GM18498 (cell line): ENCODE measurements at regions not wholly inside any gene's neighbourhood (a gene's known extent, or its start where the extent isn't known, plus 50 kb on each side); places are given as distances from the start of the nearest gene placed in this dataset.

ENCODE experiments used
- ATAC-seq: cut with Tn5 transposase; IDR thresholded peaks from one replicate; pipeline ENCODE4 v1.9.1; 2021; ENCODE audit warnings: mild to moderate bottlenecking, moderate library complexity; ENCODE audit not compliant: unreplicated experiment

DNA sequence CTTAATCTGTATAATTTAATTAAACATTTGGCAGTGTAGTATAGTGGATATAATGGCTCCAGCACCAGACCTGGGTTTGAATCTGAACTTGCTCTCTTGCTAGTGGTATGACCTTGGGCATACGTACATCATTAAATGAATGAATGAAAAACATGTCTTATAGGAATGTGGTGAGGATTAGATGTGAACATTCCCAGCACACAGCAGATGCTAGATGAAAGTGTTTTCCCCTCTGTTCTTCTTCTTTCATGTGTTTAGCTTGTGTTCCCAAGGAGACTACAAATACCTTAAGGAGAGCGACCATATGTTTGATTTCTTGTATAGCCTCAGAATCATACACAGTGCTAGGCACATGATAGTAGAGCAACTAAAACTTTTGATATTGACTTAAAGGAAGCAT, 56.5 kb downstream of the CT47B1 start:
- no peak for ATAC-seq

DNA sequence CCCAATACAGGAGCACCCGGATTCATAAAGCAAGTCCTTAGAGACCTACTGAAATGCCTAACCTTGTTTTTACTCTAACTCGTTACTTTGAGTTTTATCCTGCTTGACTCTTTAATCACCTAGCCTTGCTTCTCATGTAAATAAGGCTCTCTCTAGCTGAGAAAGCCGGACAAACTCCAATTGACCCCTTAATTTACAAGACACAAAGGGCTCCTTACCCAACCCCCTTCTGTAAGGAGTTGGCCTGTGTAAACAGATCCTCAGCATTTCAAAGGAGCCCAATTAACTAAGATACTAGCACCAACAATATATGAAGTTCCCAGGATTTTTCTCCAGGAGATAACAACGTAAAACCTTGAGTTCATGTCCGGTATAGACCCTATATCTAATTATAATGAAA, 61.7 kb downstream of the CT47B1 start:
- no peak for ATAC-seq

DNA sequence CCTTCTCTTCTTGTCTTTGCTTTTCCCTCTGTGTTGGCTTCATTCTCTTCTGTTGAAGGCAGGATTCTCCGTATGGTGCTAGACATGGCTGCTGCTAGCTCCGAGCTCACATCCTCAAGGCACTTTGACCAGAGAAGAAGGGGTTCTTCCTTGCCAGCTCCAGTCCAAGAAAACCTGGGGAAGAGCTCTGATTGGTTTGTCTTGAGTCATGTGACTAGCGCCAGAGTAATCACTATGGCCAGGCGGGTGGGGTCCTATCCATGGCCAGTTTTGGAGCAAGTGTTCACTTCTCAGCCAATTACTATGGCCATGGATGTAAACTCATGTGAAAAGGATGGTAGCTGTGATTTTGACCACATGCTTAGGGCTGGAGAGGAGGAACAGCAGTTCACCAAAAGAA, 74.2 kb downstream of the CT47B1 start:
- no peak for ATAC-seq

DNA sequence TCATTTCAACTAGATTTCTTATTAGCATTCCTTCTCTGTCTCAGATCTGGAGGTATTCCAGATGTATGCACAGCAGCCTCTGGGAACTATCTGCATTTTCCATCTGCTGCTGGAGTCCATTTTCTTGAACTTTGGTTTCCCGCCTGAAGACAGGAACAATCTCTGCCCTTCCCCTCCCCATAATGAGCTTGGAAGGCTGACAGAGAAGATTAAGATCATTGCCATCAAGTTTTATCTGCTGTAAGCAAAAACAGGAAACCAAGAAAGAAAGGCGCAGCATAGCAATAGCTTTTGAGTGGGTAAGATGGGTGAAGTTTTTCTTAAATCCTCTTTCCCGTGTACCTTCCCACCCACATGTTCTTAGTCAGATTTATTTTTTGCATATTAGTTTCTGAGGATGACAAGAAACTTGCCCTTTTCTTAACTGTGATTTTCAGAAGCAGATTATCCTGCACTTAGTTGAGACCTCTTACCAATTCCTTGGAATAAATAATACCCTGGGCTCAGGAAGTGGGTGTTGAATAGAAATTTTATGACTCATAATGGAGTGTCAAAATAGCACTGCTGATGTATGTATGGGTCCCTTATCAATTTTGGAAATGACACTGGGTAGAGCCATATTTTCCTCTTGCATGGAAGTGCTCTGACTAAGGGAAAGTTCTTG, 78.3 kb downstream of the CT47B1 start:
- no peak for ATAC-seq

DNA sequence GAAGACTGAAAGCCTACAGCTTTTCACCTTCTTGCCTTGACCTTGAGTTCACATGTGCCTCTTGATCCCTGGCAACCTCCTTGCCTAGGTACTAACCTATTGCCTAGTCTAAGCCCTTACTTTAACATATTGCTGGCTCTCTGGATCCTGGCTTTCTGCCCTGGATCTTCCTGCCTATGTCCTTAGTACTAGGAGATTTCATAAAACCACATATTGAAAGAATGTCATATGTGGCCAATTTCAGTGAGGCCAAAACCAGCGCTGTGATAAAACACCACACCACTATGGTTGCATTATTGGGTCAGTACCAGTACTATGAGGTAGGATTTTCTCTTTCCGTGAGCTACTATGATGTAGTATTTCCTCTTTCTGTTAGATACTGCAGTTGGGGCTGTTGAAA, 80.4 kb downstream of the CT47B1 start:
- no peak for ATAC-seq

DNA sequence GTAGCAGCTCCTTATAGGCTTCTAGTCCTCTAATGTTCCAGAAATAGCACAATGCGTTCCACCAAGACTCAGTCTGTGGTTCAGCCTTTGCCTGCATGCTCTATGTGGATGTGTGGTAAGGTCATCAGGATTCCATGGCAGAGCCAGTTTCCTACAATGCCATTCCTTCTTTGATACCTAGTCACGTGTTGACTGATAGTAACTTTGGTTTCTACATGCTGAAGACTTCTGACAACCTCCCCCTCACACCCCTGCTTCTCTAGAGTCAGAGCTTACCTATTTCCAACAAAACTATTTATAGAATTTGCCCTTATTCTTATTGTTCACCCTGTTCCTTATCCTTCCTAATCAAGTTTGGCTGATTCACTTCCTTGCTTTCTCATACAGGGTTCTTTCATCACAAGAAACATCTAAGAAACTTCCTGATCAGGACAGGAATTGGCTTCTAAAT, 81.1 kb downstream of the CT47B1 start:
- ATAC-seq: no peak

DNA sequence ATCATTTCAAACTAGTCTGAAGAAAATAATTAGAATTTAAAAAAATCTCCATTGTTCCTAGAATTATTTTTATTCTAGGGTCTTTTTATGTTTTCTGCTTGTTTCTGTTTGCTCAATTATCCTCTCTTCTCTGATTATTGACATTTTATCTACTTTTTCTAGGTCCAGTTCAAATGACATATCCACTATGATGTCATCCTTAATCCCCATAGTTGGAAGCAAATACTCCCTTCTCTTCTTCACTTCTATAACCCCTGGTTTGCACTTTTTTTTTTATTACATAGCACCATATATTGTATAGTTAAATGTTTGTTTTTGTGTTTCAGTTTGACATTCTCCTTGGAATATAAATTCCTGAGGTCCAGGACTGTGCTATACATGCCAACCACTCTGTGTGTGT, 82.6 kb downstream of the CT47B1 start:
- ATAC-seq: no peak

DNA sequence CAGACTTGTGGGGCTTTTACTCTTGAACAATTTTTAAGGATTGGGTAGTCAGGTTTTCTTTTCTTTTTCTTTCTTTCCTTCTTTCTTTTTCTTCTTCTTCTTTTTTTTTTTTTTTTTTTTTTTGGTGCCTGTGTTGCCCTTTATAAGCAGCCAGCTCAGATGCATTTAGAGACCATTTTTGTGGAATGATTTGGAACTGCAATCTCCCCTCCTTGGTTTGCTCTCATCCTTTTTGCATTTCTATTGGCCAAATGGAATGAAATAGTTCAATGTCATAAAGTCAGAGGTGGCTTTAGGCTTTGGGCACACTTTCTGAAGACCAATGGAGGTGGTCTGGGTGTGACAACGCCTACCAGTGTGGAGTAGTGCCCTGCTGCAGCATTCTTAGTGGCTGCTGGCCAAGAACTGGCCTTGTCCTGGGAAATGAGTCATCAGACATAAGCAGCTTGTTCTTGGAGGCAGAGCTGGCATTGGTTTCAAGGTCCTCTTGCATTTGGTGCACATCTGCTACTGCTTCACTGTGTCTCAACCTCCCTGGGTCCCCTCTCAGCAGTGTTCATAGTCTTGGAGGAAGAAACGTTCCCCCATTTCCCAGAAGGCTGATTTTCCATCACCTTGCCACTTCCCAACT, 84.5 kb downstream of the CT47B1 start:
- ATAC-seq: no peak

DNA sequence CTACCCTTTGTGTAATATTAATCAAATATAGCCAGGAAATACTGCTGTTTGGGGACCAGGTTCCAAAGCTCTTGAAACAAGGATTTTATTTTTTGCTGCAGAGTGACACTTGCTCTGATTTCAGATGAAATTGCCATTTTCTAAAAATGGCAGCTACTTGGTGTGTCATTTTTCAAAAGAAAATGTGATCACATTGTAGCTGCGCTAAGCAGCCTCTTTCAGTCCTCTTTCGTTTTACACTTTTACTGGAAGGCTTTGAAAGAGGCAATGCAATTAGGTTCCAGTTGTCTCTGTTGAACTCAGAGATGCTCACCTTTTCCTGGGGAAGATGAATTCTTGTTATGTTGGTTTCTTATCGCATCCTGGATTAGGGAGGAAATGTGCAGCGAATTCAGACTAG, 85.1 kb downstream of the CT47B1 start:
- ATAC-seq: no peak

DNA sequence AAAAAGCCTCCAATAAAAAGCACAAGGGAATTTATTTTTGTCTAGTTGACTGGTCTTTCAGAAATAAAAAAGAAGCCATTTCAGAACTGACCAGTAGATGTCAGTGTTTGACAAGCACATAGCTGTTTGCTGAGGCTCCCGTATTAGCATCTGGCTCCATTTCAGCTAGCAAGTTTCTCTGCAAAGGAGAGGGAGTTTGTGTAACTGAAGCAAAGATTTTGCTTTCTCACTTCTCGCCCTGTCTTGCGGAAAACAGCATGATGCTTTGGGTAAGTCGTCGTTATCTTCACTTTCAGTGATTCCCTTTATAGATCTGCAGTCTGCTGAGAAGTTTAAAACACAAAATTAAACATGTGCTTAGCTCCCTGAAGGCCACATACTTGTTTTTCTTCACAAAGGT, 85.5 kb downstream of the CT47B1 start:
- ATAC-seq: no peak

DNA sequence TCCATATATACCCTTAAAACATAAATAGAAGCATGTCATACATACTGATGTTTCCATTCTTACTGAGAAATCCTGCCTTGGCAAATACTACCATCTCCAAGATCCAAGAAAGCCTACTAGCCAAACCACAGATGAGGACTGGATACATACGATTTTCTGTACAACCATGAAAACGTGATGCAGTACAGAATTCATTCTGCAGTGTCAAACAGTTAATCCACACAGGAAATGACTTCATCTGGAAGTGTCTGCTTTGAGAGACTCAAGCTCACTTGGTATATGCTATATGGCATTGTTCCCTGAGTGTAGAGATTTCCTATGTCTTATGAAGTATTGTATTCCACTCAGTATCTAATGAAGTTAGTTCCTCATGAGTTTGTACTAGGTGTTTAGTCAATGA, 94.3 kb downstream of the CT47B1 start:
- ATAC-seq: no peak

DNA sequence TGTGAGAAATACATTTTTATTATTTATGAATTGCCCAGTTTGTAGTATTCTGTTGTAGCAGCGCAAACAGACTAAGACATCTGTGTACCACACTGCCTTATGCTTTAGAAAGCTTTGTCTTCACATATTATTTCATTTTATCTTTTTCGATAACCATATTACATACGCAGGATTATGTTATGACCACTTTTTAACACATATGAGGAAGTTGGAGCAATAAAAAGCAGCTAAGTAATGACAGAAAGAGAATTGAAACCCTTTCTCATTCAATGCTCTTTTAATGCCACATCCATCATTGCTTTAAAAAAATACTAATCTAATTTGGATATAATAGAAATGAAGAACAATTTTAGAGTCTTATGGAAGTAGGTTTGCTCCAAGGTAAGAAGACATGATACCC, 99.7 kb downstream of the CT47B1 start:
- no peak for ATAC-seq

DNA sequence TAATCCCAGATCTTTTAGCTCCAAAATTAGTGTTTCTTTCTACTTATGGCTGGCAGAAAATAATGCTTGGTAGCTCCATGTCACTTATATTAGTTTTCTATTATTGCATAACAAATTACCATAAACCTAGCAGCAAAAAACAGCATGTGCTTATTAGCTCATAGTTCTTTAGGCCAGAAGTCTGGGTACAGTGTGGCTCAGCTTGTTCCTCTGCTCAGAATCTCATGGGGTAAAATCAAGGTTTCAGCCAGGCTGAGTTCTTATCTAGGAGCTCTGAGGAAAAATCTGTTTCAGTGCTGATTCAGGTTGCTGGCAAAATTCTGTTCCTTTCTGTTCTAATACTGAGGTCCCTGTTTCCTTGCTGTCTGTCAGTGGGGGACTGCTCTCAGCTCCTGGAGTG, 101.1 kb downstream of the CT47B1 start:
- no peak for ATAC-seq

DNA sequence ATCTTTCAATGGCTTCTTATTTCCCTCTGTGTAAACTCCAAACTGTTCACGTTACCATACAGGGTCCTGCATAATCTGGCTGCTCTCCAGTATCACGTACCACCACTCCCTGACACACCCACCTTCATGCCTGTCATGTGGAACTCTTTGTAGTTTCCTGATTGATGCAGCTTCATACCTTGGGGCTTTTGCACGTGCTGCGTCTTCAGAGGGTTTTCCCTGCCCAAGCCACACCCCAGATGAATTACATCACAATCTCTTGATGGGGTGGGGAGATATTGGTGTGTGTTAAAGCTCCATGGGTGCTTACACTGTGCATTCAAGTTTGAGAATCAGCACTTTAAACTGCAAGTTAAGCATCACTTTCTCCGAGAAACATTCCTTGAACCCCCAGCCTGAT, 101.9 kb downstream of the CT47B1 start:
- ATAC-seq: no peak

DNA sequence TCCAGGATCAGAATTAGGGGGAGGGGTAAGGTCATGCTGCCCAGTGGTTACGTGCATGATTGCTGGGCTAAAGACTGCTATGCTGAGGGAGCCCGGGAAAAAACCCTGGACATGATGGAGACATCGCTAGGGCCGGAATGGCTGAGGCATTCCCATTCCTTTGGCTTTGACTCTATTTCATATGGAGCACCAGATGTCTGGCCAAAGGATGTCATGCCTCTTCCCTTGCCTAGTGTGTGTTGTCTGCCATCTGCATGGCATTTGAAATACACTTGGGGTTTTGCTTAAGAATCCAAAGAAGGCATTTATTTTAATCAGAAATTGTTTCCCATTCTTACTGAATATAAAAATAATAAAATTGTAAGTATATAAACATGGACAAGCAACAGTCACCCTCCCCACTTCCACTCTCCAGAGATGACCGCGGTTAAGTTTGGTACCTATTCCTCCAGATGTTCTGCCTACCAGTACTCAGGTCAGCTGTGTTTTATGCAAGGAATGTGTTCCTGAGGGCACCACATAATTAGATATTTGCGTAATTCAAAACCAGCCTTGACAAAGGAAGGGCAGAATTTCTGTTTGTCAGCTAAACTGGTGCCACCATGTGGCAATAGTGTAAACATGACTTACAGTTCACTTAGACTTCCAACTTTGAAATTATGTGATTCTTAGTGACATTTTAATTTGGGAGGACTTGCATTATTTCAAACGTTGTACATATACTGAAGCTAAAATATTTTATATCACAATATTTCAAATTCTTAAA, 105.9 kb downstream of the CT47B1 start:
- no peak for ATAC-seq

DNA sequence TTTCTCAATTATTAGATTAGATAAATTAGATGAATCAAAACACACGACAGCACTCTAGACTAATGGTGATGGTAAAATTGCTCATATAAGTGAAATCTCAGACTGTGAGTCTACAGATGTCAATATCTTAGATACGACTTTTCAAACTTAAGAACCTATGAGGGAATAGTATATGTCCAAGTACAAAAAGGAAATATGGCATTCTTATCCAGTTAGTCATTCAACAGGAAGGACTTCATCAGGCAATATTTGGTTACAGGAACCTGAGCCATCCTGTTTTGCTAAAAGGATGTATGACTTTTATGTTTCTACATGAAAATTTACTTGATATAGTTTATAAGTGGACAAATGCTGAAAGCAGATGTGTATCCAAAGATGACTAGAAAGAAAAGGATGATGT, 107.0 kb downstream of the CT47B1 start:
- ATAC-seq: no peak

DNA sequence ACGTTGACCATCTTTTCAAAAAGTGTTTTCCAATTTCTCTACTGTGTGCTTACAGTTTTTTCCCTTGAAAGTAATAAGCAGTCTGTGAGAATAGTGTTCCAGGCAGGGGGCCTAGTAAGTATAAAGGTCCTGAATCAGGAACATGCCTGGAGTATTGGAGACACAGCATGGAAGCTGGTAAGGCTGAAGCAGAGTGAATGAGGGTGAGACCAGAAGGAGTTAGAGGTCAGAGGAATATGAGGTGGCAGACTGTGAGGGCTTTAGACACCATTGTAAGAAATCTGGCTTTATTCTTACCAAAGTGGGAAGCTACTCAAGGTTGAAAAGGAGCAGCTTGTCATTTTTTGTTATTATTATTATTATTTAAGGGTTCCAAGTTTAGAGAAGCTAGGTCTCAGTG, 107.4 kb downstream of the CT47B1 start:
- no peak for ATAC-seq

DNA sequence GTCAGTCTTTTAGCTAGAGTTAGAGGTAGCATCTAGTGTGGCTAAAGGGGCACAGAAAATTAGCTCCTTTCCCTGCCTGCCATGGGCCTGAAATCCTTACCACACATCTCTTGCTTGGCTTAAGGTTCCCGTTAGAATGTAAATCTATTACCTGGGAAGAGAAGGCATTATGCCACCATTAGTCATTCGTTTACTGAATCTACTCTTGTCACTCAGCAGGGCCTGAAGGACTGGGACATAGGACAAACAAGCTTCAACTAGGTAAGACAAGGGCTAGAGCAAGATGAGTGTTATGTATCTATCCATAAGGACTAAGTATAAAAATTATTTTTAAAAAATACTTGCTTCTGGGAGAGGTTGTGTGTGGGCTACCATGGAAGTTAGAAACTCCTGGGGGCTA, 112.4 kb downstream of the CT47B1 start:
- ATAC-seq: no peak

DNA sequence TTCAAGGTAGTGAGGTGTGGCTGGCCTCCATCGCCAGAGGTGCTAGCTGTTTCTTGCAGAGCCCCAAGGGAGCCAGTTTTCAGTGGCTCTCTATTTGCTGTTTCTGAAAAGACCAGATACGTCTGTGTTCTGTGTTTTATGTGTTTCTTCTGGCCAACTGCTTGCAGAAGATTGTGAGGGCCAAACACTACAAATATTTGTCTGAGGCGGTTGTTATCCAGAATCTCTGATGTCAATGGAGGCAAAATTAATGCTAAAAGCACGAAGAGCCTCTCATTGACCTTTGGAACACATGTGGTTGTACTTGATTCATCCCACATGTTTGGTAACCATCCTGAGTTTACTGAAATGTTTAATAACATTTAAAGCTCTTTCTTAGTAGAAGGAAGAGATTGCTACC, 113.9 kb downstream of the CT47B1 start:
- no peak for ATAC-seq

DNA sequence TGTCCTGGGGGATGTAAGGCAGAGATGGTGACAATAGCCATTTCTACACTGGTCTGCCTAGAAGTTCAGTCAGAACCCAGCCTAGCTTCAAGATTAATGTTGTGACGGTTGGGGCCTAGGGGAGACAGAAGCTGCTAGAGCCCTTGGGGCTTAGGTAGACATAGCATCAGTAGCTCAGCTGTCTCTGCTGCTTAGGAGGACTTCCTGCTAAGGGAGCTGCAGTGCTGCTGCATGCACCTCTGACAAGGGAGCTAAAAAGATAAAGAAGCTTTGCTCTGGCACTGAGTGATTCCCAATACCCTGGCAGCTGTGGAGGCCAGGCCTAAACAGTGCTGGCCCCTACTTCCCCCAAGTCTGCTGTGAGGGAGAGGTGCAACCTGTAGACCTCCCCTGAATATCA, 116.0 kb downstream of the CT47B1 start:
- ATAC-seq: no peak

DNA sequence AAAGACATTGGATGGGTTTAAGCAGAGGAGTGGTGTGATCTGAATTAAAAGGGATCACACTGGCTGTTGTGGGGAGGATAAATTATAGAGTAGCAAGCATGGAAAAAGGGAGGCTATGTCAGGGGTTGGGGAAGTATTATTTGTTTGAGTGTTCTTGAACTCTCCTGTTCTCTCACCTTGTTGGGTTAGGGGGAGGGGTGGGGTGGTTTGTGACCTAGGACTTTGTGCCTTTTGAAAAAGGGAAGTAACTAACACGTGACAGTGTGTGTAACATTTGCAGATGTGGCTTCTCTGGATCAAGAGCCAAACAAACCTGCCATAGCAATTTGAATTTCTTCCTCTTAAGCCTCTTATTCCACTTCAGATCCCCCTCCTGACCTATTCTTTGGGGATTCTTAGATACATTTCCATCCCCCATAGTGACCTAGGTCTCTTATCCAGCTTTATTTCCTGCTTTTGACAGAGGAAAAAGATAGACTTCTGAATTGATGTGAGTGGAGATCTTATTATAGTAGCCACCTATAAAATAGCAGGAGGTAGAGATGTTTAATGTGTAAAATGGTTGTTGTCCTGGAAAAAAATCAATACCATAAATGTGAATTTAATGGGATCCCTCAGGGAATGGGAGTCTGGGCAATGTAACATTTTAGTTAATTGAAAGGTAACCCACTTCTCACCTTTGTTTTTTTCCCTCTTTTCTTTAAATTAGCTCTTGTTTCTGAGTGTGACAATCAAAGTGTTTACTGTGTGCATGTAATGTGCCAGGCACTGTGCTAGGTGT, 120.4 kb downstream of the CT47B1 start:
- peak; percentile 74 for ATAC-seq
